GM21390 (cell line): ENCODE measurements at regions not wholly inside any gene's neighbourhood (a gene's known extent, or its start where the extent isn't known, plus 50 kb on each side); places are given as distances from the start of the nearest gene placed in this dataset.

ENCODE experiments used
- ATAC-seq: cut with Tn5 transposase; IDR thresholded peaks from one replicate; pipeline ENCODE4 v1.9.1; 2021; ENCODE audit not compliant: unreplicated experiment

DNA sequence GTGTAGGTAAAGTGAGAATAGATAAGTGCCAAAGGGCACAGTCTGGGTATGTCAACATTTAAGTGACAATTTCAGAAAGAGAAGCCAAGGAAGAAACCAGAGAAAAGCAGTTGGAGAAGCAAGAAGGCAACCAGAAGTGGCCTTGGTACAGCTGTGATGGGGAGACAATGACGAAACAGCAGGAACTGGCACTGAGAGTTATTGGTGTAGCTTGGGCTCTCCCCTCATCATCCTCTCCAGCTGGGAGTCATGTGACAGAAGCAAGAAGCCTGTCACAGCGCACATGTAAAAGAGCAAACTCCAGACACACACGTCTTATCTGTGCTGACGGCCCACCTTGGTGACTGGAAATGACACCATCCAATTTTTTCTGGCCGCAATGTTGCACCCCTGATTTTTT lies 203.3 kb upstream of the NUDT4 start:
- no peak for ATAC-seq

DNA sequence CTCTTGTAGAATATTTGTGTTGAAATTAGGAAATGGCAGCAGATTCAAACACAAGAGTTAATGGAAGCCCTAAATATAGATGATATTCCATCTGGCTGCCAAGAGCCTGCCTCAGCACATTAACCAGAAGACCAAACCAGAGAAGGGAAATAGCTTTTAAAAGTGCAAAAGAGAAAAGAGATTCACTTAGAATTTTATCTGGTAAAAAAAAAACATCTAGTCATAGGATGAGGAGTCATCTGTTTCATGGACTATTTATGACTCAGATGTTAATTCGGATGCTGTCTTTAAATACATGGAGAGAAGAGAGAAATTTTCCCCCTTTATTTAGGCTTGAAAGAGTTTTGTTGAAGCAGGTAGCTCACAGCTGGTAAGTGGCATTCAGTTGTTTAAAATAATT lies 201.6 kb upstream of the NUDT4 start:
- no peak for ATAC-seq

DNA sequence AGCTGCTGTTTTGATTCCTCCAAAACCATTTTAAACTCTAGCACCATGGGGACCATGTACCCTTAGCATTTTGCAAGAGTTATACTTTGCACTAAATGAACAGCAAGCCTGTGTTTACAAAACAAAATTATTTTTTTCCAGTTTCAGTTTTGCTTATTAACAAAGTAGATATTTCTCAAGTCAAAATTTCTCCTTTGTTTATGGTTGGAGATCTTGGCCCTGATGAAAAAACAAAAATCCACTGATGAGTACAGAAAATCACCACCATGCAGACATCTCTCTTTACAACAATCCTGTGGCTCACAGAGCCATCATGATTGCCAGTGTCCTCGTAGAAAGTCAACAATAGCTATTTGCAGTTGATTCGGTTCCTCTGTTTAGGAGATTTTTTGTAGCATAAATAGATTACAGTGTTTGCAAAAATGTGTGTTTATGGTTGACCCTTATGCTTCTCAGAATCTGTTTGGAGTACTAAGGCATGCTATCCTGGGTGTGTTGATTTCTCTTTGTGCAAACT lies 201.1 kb upstream of the NUDT4 start:
- no peak for ATAC-seq

DNA sequence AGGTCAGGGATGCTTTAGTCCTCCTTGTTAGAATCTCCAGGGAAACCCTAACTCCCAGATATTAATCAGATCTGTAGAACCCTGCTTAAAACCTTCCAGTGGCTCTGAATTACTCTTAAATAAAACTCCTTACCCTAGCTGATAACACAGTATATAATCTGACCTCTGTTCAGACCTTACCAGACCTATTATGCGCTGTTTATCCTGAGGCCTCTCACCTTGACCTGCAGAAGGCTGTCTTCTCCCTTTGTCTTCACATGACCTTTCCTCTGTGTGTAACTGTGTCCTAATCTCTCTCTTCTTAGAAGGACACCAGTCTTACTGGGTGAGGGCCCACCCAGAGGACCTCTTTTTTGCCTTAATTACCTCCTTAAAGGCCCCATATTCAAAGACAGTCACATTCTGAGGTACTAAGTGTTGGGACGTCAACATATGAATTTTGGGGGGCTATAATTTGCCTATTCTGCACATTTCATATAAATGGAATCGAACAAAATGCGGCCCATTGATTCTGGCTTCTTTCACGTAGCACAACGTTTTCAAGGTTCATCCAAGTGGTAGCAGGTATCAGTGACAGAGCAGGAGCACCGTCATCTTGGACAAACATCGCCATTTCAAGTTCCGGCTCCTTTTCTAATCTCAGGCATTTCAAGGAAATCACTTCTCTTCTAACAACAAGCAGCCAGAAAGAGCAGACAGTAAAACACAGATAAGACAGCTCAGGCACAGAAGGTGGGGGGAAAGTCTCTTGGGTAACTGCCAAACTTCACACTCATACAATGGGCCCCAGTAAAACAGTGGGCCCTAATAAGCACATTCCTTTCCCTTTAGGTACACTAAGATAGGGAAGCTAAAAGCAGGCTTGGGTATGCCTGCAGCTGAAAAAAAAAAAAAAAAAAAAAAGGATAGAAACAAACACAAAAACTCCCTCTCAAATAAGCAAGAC lies 200.2 kb upstream of the NUDT4 start:
- ATAC-seq, result no peak

DNA sequence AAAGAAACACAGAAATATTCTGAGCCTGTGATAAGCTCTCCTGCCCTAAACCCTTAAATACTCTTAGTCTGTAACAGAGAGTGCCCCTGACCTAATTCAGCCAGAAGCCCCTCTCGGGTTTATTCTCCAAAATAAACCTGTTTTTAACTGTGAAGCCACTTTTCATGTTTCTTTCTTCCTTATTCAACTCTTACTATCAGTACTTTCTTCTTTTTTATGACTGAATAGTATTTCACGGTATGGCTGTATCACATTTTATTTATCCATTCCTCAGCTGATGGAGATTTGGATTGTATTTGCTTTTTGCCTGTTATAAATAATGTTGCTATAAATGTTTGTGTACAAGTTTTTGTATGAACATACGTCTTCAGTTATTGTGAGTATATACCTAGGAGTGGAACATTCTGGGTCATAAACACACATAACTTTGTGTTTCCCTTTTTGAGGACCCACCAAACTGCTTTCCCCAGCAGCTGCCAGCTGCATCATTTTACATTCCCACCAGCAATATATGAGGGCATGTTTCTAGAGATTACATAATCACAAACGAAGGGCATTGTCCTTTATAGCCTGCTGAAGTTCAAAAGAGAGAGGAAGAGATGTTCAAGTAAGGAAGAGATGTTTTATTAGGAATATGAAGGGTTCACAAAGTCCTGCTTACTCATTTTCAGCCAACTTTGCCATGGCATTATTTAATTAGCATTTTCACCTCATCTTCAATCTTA lies 199.4 kb upstream of the NUDT4 start:
- ATAC-seq, result no peak

DNA sequence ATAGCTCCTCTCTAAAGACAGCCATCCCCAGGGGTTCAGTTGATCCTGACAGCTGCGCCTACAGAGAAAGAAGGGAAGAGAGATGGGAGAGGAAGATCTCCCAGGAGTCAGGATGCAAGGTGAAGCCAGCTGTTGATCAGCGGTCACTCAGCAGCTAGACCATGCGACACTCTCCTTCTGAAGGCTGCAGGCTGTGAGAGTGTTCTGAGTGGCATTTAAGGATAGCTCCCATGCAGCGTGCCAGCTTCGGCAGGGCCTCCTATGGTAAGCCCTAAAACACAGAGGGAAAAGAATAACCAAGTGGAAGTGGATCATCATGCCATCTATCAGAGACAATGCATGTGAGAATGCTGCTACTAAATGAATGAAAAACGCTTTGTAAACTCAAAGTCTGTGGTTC lies 197.9 kb upstream of the NUDT4 start:
- no peak for ATAC-seq

DNA sequence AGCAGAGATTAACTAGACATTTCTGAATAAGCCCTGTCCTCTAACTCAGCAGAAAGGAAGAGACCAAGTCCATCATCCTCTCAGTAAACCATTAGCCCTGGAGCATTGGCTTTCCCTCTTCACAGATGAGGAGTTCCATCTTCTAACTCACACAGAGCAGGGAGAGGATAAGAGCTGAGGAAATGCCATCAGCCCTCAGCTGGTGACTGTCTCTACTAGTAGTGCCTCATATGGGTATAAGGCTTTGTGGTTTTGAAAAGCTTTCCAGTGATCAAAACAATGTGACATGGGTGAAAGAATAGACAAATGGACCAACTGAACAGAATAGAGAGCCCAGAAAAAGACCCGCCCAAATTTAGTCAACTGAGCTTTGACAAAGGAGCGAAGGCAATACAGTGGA lies 197.2 kb upstream of the NUDT4 start:
- ATAC-seq, result no peak

DNA sequence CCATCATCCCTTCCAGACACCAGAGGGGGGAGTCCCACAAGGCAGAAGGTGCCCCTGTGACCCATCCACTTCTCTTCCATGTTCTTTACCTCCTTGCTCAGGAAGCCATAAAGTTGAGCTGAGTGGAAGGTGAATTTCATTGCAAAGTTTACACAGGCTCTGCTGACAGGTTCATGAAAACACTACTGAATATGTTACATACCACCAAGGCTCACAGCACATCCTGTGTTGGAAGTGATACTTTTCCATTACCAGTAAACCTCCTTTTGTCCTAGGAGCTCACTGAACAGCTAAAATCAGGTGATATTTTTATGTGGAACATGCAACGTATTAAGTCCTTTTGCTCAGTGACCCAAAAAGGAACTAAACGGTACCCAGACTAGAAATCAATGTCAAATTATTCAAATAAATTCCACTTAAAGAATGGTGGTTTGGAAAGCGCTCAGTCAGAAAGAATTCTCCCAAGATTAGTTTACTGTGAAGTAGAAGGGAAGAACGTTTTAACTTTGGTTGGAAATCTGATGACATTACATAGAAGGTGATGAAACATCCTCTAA lies 196.2 kb upstream of the NUDT4 start:
- no peak for ATAC-seq

DNA sequence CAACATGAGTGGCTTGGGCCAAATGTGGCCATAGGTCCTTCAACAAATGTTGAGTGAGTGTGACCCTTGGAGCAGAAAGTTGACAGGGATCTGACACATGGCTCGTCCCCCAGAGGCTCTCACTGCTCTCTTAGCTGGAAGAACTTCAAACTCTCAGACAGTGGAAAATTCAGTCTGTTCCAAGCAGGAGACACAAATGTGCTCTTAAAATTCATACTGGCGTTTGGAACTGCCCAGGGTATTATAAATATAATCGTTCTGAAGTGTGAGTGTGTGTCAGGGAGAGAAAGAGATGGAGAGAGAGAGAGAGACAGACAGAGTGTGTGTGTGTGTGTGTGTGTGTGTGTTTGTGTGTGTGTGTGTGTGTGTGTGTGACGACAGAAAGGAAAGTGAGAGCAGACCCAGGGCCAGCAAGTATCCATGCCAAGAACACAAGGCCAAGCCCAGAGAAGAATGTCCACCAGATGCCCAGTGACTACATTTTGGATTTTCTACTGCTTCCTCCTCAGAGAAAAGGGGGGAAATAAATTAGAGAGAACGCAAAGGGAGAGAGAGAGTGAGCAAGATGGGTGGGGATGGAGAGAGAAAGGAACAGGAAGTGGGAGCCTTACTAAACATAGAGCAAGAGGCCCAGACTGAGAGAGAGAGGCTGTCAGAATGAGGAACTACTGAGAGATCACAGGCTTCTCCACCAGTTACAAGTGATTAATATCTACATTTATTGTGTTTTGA lies 193.6 kb upstream of the NUDT4 start:
- ATAC-seq, result peak; percentile 87

DNA sequence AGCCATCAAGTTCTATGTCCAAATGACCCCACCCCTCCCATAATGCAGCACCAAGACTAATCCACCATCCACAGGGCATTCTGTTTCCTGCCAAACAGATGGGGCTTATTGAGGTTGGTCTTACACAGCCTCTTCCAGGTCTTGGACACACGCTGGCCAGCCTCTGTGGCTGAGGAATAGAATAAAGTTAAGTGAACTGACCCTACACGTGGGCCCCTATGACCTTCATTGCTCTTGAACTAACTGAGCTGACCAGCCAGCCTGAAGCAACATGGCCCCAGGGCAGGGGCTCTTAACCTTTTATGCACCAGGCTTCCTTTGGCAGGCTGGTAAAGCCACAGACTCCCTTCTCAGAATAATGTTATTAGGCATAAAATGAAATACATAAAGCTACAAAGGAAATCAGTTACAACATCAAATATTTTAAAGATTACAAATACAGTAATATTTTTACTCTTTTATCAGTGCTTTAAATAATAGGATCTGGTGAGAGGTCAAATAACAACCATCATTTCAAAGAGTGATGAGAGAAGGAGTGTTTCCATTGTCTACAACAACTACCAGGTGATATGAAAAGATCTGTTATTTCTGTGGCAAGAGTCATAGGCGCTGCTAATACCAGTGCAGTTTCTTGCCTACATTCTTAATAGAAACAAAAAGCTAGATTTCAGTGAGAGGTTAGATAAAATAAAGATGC lies 192.9 kb upstream of the NUDT4 start:
- ATAC-seq, result peak; percentile 39

DNA sequence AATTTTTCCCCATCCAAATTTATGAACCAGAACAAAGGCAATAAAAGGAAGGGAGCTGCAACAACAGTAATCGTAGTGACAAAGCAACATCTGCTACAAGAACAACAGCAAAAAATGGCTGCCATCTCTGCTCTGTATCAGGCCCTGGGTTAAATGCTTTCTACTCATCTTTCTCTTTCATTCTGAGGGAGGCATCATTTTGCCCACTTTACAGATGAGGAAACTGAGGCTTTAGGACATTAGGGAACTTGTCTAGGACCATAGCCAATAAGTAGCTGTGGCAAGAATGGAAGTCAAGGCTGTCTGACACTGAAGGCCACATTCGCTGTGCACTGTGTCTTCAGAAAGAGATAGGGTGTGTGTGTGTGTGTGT lies 192.4 kb upstream of the NUDT4 start:
- ATAC-seq, result no peak

DNA sequence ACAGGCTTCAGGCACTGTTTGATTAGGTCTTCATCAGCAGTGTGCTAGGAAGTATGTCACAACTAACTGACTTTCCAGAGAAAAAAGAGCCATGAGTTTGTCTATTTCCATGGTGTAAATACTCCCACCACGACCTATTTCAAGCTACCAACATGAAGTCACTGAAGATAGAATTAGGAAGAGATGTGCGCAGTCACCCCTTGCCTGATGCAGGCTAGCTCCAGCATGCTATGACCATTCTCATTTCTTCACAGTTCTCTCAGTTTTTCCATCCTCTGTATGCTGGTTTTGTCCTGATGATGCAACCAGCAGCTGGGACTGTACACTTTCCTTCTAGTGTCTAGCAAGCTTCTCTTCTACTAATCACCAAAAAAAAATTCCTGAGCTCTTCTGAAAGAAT lies 191.6 kb upstream of the NUDT4 start:
- no peak for ATAC-seq

DNA sequence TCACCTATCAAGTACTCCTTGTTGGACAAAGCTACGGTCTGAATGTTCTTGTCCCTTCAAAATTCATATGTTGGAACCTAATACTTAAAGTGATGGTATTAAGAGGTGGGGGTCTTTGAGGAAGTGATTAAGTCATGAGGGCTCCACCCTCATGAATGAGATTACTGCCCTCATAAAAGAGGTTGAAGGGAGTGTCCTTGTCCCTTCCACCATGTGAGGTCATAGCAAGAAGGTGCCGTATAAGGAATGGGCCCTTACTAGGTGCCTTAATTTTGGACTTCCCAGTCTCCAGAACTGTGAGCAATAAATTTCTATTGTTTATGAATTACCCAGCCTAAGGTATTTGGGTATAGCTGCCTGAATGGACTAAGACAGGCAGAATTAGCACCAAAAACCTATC lies 191.1 kb upstream of the NUDT4 start:
- ATAC-seq, result no peak

DNA sequence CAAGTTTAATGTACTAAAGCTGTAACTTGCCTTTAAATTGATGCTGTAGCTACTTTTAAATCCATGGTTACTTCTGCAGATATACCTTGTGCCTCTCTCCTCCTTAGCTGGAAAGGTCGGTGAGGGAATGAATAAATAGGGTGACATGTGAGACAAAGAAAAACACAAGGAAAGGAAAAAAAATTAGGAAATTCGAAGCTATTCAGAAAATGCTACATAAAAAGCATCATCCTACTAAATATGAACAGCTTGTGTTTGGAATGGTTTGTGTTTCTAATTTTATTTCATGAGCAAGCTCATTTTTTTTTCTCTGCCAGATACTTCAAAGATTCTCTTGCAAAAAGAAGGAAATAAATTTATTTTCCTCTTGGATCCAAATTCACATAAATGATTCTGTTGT lies 186.3 kb upstream of the NUDT4 start:
- ATAC-seq, result no peak

DNA sequence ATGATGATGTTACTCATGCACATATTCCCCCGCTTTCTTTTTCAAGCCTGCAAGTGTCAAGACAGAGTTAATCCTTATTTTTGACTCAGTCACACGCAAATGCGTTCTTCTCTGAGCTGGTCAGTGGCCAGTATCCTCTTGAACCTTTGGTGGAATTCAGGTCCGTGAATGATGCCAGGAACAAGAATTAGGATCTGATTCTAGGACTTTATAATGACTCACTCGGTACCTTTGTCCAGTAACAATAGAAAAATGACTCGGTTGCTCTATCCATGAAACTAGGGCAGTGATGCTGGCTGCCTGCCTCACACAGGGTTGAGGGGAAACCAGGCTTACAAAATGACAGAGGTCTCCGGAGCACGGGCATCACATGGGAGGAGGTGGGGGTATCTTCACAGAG lies 185.8 kb upstream of the NUDT4 start:
- ATAC-seq, result no peak

DNA sequence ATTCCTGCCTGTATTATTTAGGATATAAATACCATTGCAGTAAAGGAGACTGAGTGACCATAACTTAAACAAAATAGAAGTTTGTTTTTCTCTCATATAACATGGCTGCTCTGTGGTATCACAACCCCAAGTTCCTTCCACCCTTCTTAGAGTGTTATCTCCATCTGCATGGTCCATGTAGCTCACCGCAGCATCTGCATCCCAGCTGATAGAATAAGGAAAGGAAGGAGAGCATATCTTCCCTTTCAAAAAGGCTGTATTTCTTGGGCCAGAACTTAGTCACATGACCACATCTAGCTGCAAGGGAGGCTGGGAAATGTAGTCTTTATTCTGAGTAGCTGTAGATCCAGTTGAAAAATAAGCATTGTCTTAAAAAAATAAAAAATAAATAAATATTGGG lies 184.8 kb upstream of the NUDT4 start:
- no peak for ATAC-seq

DNA sequence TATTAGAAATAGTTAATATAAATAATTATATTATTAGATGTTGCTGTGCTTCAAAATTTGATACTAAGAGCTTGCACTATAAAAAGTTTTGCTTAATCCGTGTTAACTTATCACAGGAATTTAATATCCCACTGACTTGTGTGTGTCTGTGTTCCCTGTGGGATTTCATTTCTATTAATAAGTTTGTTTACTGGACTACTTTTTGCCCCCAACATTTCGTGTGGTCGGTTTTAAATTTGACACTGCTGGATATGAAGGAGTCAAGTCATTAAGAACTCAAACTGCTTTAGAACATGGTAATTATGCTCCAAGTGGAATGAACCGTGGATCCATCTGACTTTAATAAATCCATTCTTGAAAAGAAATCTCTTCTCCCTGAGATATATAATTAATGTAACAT lies 182.2 kb upstream of the NUDT4 start:
- ATAC-seq, result no peak

DNA sequence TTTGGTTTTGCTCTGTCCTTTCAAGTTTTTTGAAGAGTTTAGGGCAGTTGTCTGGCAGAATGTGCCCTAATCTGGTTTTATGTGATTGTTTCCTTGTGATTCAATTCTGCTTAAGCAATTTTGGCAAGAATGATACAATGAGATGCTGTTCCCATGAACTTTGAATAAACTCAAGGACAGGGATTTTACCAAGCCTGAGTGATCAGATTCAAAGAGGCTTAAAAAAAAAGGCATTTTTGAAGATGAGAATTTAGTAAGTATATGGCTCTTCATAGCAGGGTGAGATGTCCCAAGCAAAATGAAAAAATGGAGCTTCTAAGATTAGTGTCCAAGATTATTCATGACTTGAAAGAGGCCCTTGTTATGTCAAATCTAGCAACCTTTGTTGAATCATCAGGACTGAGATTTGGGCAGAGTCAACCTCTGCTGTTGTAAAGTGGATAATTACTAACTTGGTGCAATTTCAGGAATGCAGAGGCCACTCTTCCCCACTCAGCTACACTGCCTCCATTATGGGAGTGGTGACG lies 180.6 kb upstream of the NUDT4 start:
- ATAC-seq, result no peak

DNA sequence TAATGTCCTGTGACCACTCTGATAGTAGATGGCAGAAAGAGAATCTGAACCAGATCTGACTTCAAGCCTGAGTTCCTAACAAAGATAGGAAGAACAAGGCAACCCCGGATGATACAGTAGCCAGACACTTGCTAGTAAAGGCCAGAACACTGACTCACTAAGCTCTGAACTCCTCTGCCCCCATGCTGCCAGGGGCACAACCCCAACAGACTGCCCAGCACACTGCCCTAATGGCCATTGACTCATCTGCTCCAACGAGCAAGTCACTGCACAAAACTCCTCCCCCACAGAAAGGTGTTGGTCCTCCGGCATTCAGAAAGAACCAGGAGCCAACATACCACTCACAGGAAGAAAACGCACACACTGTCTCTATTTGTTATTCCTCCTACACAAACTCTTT lies 179.6 kb upstream of the NUDT4 start:
- no peak for ATAC-seq

DNA sequence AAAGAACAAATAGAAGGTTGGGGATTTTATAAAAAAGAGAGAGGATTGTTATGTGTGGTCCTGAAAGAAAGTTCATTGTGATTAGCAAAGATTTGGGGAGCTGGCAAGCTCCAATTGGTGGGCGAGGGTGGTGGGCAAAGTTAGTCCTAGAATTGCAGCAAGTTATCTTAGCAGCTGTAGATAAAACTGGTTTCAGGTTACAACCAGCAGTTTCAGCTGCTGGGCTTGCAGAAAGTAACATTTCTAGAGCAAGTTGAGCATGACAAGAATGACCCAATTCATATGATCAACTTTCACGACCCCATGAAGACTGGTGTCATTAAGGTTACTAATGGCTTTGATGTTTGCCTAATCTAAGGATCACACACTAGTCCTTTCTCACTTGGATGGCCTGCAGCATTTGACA lies 177.9 kb upstream of the NUDT4 start:
- no peak for ATAC-seq
